ENCODE measurements at regions not wholly inside any gene's neighbourhood (a gene's known extent, or its start where the extent isn't known, plus 50 kb on each side); places are given as distances from the start of the nearest gene placed in this dataset.

GRCh38 chr3:72144773-72145505 is 360.0 kb upstream of the PROK2 start:
- DNase-seq = no peak

GRCh38 chr3:72143966-72144717 is 359.2 kb upstream of the PROK2 start:
- DNase-seq = no peak

DNA sequence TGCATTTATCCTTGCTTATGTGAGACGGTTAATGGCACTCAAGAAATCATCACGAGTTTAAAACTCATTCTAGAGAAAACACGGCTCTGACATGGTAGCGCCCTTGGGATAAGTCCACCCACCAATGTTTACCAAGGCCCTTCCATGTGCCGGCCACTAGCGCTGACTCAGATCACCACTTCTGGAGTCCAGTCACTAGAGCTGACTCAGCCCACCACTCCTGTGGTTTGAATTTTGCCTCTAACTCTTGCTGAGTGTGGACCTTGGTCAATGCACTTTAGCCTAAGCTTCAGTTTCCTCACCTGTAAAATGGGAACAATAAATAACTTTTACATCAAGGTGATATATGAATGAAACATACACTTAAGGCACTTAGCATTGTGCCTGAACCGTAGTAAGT is 358.4 kb upstream of the PROK2 start:
- no peak for DNase-seq

- no peak for DNase-seq
These were observed 357.1 kb upstream of the PROK2 start for GRCh38 chr3:72142028-72142427.

- DNase-seq = no peak
These were observed 356.3 kb upstream of the PROK2 start for GRCh38 chr3:72141264-72141663.

DNA sequence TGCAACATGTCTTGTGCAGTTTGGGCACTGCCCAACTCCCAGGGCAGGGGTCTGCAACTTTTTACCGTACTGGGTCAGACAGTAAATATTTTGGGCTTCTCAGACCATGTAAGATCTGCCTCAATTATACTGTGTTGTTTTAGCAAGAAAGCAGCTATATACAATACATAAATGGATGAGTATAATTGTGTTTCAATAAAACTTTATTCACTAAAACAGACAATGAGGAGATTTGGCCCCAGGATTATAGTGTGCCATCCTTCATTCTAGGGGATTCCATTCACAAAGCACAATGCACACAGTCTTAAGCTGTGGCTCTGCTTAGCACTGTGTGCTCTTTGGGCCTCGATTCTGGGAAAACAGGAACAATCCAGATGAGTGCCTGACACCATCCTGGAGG is 354.4 kb upstream of the PROK2 start:
- DNase-seq = no peak

GRCh38 chr3:72137865-72138861 is 353.2 kb upstream of the PROK2 start:
- no peak for DNase-seq

GRCh38 chr3:72135636-72136035 is 350.7 kb upstream of the PROK2 start:
- DNase-seq = no peak

DNA sequence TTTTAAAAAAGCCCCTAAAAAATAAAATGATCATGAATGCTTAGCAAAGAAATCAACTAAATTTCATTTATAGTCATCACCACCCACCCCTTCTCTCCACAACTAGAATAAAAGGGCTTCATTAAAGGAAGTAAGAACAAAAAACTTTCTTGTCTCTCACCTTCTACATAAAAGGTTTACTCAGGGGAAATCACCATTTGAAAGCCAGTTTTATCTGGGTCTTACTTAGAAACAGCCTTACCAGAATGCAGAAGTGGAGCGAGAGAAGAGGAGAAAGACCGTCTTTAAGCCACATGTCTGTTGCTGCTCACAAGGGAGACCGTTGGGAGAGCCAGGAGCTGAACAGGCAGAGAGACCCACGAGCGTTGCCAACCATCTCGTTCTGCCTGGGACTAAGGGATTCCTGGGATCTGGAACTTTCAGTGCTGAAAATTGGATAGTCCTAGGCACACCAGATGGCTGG is 350.1 kb upstream of the PROK2 start:
- DNase-seq = no peak

GRCh38 chr3:72133329-72134011 is 348.5 kb upstream of the PROK2 start:
- no peak for DNase-seq

GRCh38 chr3:72131899-72132298 is 347.0 kb upstream of the PROK2 start:
- DNase-seq = no peak

GRCh38 chr3:72130565-72130964 is 345.6 kb upstream of the PROK2 start:
- DNase-seq = no peak

DNA sequence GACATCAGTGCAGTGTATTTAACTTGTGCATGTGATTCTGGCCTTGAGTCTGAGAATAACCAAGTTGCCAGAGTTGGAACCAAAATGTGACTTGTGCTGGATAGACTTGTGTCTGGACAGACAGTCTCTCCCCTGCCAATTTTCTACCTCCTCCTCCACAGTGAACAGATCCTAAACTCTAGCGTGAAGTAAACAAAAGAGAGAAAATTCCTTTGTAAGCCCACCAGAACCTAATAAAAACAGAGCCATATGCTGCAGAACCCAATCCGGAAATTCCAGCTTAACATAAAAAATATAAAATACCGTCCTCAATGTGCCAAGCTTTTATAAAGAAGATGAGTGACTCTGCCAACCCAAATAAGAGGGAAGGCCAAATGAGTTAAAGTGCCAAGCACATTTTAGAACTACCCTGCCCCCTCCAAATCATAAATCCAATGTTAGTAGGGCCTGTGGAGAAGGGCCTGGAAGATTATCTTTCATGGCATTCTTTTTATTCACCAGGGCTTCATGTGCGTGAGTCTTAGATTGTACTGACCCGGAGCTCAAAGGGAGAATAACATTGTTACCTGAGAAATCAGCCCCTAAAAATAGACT is 344.6 kb upstream of the PROK2 start:
- DNase-seq = no peak

DNA sequence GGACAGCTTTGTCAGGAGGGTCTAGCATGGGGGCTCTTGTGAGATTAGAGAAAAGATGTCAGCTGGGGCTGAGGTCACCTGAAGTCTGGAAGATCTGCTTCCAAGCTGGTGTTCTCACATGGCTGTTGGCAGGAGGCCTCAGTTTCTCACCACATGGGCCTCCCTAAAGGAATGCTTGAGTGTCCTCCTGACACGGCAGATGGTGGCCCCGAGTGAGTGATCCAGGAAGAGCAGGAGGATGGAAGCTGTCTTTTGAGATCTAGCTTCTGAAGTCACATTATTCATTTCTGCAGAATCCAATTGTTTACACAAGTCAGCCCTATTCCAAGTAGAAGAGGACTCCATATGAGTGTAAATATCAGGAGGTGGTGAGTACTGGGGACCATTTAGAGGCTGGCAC is 344.0 kb upstream of the PROK2 start:
- no peak for DNase-seq

DNA sequence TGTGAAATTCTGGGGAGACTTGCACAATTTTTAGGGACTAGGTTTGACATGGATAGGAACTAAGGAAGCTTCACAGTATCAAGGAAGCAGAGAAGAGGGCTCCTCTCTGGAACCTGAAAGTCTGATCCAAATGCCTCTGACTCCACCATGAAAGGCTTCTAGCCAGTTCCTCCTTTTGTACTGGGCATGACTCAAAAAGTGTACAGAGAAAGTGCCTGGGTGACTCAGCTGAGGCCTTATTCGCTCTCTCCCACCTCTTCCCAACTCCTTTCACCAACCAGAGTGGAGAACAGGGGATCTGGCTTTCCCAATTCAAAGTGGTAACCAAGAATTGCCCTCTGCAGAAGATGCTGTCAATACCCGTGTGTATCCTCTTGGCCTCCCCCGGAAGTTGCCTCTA is 342.9 kb upstream of the PROK2 start:
- no peak for DNase-seq

DNA sequence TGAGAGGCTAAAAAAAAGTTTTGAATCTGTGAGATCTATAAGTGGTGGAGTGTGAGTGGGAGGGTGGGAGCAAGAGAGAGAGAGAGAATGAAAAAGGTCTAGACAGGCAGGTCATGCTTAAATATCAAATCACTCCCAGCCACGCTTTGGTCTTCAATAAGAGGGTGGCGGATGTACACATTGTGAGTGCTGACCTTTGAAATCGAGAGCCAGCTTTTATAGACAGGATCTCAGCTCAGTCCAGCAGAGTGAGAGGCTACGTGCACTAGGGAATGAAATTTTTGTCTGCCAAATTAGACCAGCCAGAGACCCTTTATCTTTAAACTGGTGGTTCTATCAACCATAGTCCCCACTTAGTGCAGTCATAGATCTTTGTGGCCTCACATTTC is 342.3 kb upstream of the PROK2 start:
- DNase-seq = no peak

DNA sequence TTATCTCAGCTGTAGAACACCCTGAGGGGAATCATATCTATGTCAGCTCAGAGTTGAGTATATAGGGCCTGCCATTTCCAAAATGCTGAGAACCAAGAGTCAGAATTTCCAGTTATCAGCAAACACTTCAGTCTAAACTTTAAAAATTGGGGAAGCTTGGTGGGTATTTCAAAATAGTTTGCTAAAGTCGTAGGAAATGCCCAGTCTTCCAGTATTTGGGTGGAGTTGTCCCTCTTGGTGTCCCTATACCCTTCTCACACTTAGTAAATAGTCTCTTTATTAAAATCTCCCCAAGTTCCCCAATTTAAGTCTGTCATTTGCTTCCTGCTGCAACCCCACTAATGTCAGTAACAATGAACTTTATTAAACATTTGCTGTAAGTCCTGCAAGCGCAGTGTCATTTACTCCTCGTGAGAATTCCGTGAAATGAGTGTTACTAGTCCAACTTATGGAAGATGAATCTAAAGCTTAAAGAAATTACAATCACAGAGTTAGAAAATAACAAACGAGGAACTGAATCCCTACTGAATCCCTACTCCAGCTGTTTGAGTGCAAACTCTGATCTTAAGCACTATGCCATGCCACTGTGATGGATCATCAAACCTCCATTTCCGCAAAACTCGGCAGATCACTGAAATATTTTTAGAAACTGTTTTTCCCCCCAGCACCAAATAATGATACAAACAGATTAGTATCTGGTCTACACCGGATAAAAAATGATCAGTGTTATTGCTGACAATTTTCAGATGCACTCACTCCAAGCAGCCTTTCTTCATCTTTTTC is 341.7 kb upstream of the PROK2 start:
- no peak for DNase-seq

GRCh38 chr3:72123908-72124441 is 339.0 kb upstream of the PROK2 start:
- DNase-seq = no peak

DNA sequence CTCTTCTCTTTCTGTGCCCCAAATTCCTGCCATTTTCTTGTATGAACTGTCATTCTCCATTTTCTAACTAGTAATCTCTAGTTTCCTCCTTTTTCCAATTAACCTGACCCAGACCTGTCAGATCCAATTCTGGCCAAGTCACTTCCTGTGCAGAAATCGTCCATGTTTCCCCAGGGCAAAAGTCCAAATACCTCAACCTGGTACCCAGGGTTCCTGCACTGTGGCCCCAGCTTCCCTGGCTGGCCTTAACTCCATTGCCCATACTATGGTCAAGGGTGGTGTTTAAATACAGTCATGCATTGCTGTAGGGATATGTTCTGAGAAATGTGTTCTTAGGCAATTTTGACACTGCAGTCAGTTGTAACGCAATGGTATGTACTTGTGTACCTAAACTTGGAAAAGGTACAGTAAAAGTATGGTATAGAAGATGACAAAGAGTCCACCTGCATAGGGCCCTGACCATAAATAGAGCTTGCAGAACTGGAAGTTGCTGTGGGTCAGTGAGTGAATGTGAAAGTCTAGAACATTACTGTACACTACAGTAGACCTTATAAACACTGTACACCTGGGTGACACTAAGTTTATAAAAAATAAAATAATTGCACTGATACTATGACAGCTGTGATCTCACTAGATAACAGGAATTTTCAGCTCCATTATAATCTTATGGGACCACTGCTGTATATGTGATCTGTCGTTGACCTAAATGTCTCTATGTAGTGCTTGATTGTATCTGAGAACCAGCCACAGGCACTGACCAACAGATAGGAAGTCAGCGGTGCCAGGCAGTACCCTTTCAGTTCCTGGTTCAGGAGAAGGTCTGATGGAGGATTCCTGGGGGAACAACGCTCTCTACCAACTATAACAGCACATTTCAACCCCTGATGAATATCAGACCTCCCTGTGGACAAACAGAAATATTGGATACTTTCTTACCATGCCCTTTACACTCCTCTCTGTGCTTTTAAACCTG is 336.1 kb upstream of the PROK2 start:
- DNase-seq = no peak

- DNase-seq = no peak
These were observed 335.1 kb upstream of the PROK2 start for GRCh38 chr3:72120039-72120438.
